Large intestine (tissue), 3 donors: ENCODE measurements at regions not wholly inside any gene's neighbourhood (a gene's known extent, or its start where the extent isn't known, plus 50 kb on each side); places are given as distances from the start of the nearest gene placed in this dataset.
A peak's percentile ranks its signal among the peaks of the same experiment; 100 is the strongest.

Experiments
- DNase-seq, 2 donors: peaks; one replicate each; pipeline versions ENCODE4 v3.0.0 to v3.0.0-alpha.2; 2013
- H3K27ac ChIP-seq: one replicate; pipeline ENCODE4 v1.5.1; 2013; ENCODE audit warnings: low read length
- H3K27me3 ChIP-seq: 2 replicates; pipeline ENCODE4 v1.6.1; 2013; ENCODE audit warnings: low read length; ENCODE audit not compliant: control insufficient read depth, insufficient read depth
- H3K36me3 ChIP-seq: 2 replicates; pipeline ENCODE4 v1.6.1; 2013; ENCODE audit warnings: low read length; ENCODE audit not compliant: control insufficient read depth, insufficient read depth
- H3K4me1 ChIP-seq: one replicate; pipeline ENCODE4 v1.6.1; 2013; ENCODE audit warnings: low read length; ENCODE audit not compliant: control insufficient read depth, insufficient read depth
- H3K4me3 ChIP-seq: one replicate; pipeline ENCODE4 v1.5.1; 2013; ENCODE audit warnings: low read length
- H3K9me3 ChIP-seq: one replicate; pipeline ENCODE4 v1.6.1; 2013; ENCODE audit warnings: mild to moderate bottlenecking, low read depth, low read length, moderate library complexity; ENCODE audit not compliant: control insufficient read depth
- WGBS: methylation state at CpG from one replicate; pipeline ENCODE4 v1.1.5; 2013; ENCODE audit warnings: low lambda C conversion rate; ENCODE audit not compliant: insufficient coverage; 5-methylcytosine and 5-hydroxymethylcytosine counted together

- WGBS = no CpG with 5 or more reads among the region's 5 CpGs
- Histone ChIP-seq H3K36me3 (no peaks in the 10 kb centered on the region), H3K27ac (no peak overlapping the region)
Measured at GRCh38 chr15:38145651-38146111, 107.0 kb upstream of the SPRED1 start.

DNA sequence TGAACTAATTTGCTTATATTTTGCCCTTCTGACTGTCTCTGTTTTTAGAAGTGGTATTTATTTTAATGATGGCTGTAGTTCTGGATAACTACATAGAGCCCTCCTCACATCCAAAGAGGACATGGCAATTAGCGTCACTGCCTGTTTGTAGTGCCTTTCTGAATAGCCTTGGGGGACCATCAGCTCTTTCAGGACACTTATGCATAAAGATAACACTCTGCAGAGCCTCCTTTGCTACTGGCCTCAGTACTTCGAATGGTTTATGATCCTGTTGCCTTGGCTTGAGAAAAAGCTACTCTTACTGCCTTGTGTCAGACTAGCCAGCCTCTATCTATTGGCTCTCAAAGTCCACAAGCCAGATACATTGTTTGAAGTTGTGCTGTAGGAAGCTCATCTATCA lies 105.4 kb upstream of the SPRED1 start:
- Histone ChIP-seq H3K9me3 (peaks cover 7% of the 10 kb centered on the region), H3K27ac (no peak overlapping the region), H3K36me3 (no peaks in the 10 kb centered on the region), H3K4me1 (no peaks in the 10 kb centered on the region), H3K27me3 (no peaks in the 10 kb centered on the region), H3K4me3 (no peak overlapping the region)
- WGBS = no CpG with 5 or more reads among the region's 2 CpGs
- DNase-seq = peak in 1 of 2 donors; percentile 44

More at GRCh38 chr15:38145651-38146111, 107.0 kb upstream of the SPRED1 start:
- H3K4me1 ChIP-seq = no peaks in the 10 kb centered on the region
- H3K9me3 ChIP-seq = peaks cover 1% of the 10 kb centered on the region
- DNase-seq = no peak
- H3K27me3 ChIP-seq = no peaks in the 10 kb centered on the region
- H3K4me3 ChIP-seq = no peak overlapping the region

GRCh38 chr15:38148471-38148870 lies 104.2 kb upstream of the SPRED1 start:
- Histone ChIP-seq H3K27me3 (no peaks in the 10 kb centered on the region), H3K36me3 (no peaks in the 10 kb centered on the region), H3K4me1 (no peaks in the 10 kb centered on the region), H3K9me3 (peaks cover 7% of the 10 kb centered on the region), H3K4me3 (no peak overlapping the region), H3K27ac (no peak overlapping the region)
- no peak for DNase-seq
- 100% methylated on average over 1 of the region's 2 CpGs for WGBS

GRCh38 chr15:38149315-38149714 lies 103.3 kb upstream of the SPRED1 start:
- 95% methylated on average over 4 of the region's 4 CpGs for WGBS
- Histone ChIP-seq H3K4me3 (no peak overlapping the region), H3K4me1 (no peaks in the 10 kb centered on the region), H3K36me3 (no peaks in the 10 kb centered on the region), H3K27ac (no peak overlapping the region), H3K27me3 (no peaks in the 10 kb centered on the region), H3K9me3 (peaks cover 7% of the 10 kb centered on the region)
- no peak for DNase-seq

GRCh38 chr15:38150148-38150547 lies 102.5 kb upstream of the SPRED1 start:
- H3K9me3 ChIP-seq = peaks cover 7% of the 10 kb centered on the region
- peak in 1 of 2 donors; percentile 54 for DNase-seq
- WGBS = no CpG with 5 or more reads among the region's 1 CpG
- no peaks in the 10 kb centered on the region for H3K36me3 ChIP-seq
- no peak overlapping the region for H3K4me3 ChIP-seq
- H3K4me1 ChIP-seq = no peaks in the 10 kb centered on the region
- H3K27me3 ChIP-seq = no peaks in the 10 kb centered on the region
- no peak overlapping the region for H3K27ac ChIP-seq

DNA sequence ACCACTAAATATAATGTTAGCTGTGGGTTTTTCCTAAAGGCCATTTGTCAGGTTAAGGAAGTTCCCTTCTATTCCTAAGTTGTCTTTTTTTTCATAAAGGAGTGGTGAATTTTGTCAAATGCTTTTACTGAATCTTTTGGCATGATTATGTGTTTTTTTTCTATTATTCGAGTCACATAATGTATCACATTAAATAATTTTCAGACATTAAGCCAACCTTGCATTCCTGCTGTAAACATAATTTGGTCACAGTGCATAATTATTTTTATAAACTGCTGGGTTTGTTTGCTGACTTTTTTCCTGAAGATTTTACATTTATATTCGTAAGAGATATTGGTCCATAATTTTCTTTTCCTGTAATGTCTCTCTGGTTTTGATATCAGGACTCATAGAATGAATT lies 101.8 kb upstream of the SPRED1 start:
- no peaks in the 10 kb centered on the region for H3K27me3 ChIP-seq
- H3K27ac ChIP-seq = no peak overlapping the region
- 100% methylated on average over 2 of the region's 2 CpGs for WGBS
- no peak for DNase-seq
- peaks cover 7% of the 10 kb centered on the region for H3K9me3 ChIP-seq
- H3K4me1 ChIP-seq = no peaks in the 10 kb centered on the region
- H3K36me3 ChIP-seq = no peaks in the 10 kb centered on the region
- no peak overlapping the region for H3K4me3 ChIP-seq

- H3K9me3 ChIP-seq = peaks cover 10% of the 10 kb centered on the region
- H3K36me3 ChIP-seq = no peaks in the 10 kb centered on the region
- H3K27ac ChIP-seq = no peak overlapping the region
- no peak for DNase-seq
- no peaks in the 10 kb centered on the region for H3K27me3 ChIP-seq
- no peaks in the 10 kb centered on the region for H3K4me1 ChIP-seq
- no peak overlapping the region for H3K4me3 ChIP-seq
Measured at GRCh38 chr15:38153781-38154180, 98.9 kb upstream of the SPRED1 start.

- Histone ChIP-seq H3K27ac (no peak overlapping the region), H3K4me1 (no peaks in the 10 kb centered on the region), H3K36me3 (no peaks in the 10 kb centered on the region), H3K4me3 (no peak overlapping the region), H3K9me3 (peaks cover 10% of the 10 kb centered on the region), H3K27me3 (no peaks in the 10 kb centered on the region)
- WGBS = 100% methylated on average over 1 of the region's 1 CpG
- no peak for DNase-seq
Measured at GRCh38 chr15:38154255-38154654, 98.4 kb upstream of the SPRED1 start.

DNA sequence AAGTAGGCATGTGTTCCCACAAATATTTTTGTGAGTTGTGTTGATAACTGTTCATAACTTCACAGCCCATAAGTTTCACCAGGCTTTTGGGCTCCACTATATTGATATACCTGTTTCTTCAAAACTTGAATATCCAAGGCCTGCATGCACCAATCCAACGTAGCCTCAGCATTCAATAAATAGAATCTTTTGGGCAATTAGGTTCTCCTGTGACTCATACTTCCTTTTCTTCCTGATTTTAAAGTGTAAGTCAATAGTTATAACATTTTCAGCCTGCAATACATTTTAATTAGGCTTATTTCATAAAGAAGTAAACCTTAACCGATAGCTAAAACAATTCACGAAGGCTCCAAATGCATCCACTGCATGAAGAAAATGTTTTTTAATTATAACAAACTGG lies 97.8 kb upstream of the SPRED1 start:
- Histone ChIP-seq H3K27ac (no peak overlapping the region), H3K27me3 (no peaks in the 10 kb centered on the region), H3K36me3 (no peaks in the 10 kb centered on the region), H3K4me1 (no peaks in the 10 kb centered on the region), H3K9me3 (peaks cover 10% of the 10 kb centered on the region), H3K4me3 (no peak overlapping the region)
- DNase-seq = no peak
- WGBS = 80% methylated on average over 3 of the region's 3 CpGs

GRCh38 chr15:38163658-38164057 lies 89.0 kb upstream of the SPRED1 start:
- peak; percentile 22 to 73 for DNase-seq
- no peaks in the 10 kb centered on the region for H3K27me3 ChIP-seq
- no peak overlapping the region for H3K4me3 ChIP-seq
- no peaks in the 10 kb centered on the region for H3K36me3 ChIP-seq
- peaks cover 16% of the 10 kb centered on the region for H3K4me1 ChIP-seq
- H3K27ac ChIP-seq = peak overlapping the region; percentile 52
- no peaks in the 10 kb centered on the region for H3K9me3 ChIP-seq

DNA sequence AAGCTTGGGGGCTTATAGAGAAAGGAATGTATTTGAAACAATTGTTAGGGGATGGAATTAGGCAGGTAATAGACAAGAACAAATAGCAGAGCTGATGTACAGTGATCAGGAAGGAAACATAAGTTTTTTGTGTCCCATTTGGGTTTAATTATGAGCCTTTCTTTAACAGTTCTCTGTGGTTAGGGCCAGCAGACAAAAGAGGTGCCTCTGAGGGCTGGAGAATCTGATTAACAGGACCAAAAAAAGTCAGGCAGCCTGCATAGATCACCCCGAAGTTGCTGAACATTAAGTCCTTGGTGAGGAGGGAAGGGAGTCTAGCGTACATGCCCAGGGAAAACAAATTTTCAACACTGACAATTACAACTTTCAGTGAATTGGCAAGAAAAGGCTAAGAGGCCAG lies 88.6 kb upstream of the SPRED1 start:
- WGBS = no CpG with 5 or more reads among the region's 2 CpGs
- H3K9me3 ChIP-seq = no peaks in the 10 kb centered on the region
- H3K27ac ChIP-seq = peak overlapping the region; percentile 52
- H3K4me1 ChIP-seq = peaks cover 16% of the 10 kb centered on the region
- no peak overlapping the region for H3K4me3 ChIP-seq
- H3K27me3 ChIP-seq = no peaks in the 10 kb centered on the region
- no peak for DNase-seq
- H3K36me3 ChIP-seq = no peaks in the 10 kb centered on the region
